HG03095 (cell line): ENCODE measurements at regions not wholly inside any gene's neighbourhood (a gene's known extent, or its start where the extent isn't known, plus 50 kb on each side); places are given as distances from the start of the nearest gene placed in this dataset.

ENCODE experiments used
- ATAC-seq: cut with Tn5 transposase; IDR thresholded peaks from one replicate; pipeline ENCODE4 v1.9.1; 2021; ENCODE audit warnings: moderate library complexity; ENCODE audit not compliant: unreplicated experiment

DNA sequence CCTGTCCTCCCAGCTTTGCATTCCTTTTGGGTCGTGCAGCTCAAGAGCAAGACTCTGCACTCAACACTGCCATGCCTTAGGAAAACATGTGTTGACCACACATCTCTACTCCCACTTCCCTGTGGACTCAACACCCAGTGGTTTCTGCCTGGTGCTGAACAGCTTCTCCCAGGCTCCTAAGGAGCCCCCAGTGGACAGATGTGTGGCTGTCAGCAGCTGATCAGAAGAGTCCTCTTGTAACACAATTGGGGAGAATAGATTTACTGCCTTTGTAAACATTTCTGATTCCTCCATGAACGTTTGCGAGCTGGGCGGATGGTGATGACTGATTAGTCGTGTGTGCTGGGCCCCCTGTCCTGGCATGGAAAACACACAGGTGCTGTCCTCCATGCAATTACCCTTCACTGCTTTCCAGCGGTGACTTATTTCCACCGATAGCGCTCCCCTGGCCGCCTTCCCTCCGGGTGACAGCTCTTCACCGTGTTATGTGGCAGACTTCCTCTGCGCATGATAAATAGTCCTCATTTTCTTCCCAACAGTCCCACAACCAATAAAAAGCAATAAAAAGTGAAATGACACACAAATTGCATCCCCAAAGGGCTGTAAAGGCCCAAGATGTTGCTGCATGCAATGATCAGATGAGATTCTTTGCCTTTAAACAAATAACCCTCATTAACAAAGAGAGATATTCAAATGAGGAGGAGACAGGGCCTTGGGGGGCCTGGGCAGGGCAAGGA is 249.4 kb upstream of the AJAP1 start:
- ATAC-seq, result no peak

DNA sequence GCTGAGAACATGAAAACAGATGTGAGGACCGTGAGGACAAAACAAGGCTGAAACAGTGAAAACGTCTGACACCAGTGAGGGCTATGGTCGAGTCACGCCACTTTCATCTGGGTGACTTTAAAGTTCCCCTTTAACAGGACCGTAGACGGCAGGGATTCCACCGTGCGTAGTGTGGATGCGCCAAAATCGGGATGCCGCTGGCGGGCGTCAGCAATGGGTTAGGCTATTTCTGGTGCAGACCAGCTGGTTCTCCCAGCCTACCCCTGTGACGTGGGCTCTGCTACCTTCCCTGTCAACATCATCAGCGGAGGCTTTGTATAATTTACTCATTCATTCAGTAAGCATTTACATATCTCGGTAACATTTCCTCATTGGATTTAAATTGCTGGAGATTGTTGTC is 246.6 kb upstream of the AJAP1 start:
- no peak for ATAC-seq

DNA sequence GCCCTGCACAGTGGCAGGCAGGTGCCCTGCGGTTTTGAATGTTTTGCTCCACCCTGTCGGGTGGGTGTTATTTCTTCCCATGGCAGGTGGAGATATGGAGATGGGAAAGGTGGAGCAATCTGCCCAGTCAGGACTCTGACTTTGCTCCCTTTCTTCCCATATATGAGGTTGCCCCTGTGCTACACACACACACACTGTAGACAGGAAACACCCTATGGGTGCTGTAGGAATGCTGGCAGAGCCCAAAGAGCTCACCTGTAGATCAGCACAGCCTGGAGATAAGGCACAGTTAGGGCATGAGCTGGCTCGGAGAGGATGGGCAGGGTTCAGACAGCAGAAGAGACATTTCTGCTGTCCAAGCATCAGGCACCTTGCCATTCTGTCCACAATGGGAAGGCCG is 246.0 kb upstream of the AJAP1 start:
- no peak for ATAC-seq

DNA sequence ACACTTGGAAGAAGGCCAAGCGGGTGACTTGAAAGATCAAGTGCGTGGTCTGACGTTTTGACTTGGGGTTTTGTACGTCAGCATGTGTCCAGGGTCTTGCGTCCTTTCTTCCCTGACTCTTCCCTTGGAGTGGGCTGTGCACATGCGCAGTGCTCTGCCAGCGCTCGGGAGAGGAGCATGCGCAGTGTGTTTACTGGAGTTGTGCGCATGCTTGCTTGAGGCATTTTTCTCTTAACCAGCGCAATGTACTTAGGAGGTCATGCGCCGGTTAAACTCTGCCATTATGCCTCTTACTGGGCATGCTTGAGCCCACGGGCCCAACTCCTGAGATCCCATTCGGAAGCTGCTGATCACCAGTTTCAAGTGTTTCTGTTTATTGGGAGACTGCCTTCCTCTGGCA is 242.5 kb upstream of the AJAP1 start:
- ATAC-seq, result no peak

DNA sequence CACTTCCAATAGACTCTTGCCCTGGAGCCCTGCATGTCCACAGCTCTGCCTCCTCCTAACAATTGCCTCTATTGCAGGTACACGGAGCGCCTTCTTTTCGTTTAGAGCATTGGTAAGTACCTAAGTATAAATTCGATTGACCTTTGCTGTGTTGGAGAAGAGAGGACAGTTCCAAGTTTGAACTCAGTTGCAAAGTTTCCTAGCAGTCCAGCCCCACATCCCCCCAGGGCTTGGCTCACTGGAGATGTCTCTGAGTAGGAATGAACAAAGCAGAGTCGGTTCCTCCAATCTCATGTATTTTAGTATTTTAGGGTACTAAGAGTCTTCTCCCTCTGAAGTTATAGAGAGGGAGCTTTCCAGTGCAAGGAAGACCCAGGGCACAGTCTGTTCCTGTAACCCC is 238.9 kb upstream of the AJAP1 start:
- ATAC-seq, result no peak

DNA sequence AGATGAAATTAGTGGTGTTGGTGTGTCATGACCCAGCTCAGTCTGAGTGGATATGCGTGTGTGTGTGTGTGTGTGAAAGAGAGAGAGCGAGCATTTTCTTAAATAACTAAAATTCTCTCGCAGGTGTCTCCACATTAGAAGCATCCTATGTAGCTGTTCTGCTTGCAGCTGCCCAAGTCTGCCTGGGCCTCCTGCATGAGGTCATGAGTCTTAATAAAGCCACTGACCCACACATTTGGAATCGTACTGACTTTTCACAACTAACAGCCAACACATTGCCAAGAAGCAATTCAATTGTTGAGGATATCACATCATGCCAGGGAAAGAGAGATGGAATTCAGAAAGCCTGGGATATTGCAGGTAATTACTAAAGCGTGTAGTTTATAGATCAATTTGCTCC is 238.2 kb upstream of the AJAP1 start:
- ATAC-seq, result no peak

DNA sequence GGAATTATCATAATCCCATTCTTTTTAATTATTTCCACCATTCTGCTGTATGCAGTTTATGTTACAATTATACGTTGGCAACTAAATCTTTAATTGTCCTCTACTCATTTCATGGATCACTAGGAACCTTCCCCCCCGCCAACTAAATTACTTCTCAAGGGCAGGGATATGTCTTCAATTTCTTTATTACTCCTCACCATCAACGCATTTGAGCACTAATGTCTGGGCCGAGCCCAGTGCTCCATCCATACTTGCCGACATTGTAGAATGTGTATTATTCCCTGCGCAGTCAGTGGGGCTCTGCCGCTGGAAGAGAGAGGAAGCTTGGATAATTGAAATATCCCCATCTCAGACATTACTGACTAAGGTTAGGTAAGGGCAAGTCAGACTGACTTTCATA is 236.4 kb upstream of the AJAP1 start:
- no peak for ATAC-seq

DNA sequence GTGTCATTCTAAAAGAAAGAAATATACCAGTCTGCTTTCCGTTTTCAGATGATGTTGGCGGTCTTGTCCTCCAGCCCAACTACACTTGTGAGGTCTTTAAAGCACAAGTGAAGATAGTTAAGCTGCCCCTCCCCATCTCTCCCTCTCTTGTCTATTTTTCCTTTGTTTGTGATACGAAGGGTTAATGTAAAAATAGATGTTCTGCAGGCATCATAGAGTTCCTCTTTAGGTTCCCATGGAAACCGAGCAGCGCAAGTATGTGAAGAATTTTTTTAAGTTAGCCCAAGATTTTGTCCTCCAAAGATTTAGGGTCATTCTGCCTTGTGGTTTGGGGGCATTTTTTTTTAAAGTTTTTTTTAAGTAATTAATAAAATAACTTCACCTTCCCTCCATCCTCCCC is 232.4 kb upstream of the AJAP1 start:
- ATAC-seq, result no peak

DNA sequence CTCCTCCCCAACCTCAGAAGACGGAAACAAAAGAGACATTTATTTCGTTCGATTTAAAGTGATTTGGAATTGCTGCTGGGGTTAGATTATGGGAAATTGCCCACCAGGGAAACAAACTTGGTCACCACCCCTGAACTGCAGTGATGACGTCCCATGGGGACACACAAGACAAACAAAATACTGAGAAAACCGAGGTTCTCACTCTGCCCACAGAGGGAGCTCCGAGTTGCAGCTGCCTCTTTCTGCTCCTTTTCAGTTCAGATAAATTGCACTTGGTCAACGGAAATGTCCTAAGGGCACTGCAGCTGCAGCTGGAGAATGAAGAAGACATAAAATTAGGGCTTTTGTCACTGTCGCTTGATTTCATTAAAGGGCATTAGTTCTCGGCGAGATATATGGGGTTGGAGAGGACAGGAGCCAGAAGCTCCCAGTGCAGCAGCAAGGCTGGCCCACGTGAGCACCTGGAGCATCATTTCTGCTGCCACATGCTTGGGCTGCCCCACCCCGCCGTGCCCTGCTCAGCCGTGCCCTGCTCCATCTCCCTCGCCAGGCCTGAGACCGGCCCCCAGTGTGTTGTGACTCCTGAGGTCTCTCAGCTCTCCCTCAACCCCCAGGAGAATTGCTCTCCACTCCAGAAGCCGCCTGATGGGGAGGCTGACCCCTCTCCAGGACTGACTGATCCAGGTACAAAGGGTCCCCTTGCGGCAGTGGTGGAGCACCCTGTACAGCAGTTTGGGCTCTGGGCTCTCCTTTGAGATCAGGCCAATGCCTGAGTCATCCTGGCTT is 231.7 kb upstream of the AJAP1 start:
- ATAC-seq, result no peak

DNA sequence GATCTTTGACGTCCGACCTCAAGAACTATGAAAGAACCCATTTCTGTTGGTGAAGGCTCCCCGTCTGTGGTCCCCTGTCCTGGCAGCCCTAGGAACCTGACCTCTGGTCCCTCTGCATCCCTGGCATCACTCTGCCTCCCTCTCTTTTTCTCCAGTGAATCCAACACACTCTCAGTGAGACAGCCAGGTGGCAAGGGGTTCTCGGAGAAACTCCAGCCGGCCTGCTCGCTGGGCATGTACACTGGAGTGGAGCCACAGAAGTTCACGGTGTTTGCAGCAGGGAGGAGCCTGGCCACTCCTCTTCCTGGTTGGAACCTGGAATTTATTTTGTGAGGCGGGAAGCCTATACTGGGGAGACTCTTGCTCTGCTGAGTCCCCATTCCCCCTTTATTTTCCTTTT is 230.2 kb upstream of the AJAP1 start:
- no peak for ATAC-seq

DNA sequence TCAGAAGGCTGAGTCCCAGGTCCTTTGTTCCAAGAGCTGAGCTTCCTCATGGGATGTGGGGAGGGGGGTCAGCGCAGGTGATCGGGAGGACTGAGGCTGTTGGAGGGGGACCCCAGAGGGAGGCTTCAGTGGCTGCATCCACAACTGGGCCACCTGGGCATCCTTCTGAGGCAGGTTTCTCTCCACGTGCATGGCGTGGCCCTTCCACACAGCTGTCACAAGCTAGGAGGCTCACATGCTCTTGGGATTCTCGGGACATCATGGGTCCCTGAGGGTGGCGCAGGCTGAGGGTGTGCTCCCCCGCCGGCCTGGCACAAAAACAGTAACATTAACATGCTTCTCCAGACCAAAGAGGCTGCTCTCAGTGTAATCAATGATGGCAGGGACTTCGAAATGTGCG is 229.6 kb upstream of the AJAP1 start:
- ATAC-seq, result no peak

DNA sequence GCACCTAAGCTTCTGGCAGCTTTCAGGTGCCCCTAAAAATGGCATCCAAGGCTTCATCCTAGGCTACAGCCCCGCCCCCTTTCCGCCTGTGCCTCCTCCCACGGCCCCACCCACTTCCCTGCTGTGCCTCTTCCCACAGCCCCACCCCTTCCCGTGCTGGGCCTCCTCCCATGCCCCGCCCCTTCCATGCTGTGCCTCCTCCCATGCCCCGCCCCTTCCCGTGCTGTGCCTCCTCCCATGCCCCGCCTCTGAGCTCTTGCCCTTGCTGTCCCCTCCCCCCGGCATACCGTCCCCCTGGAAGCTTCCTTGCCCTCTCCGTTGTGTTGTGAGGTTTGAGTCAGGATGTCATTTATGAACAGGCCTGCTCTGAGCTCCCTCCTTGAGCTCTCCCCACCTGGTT is 228.5 kb upstream of the AJAP1 start:
- no peak for ATAC-seq

DNA sequence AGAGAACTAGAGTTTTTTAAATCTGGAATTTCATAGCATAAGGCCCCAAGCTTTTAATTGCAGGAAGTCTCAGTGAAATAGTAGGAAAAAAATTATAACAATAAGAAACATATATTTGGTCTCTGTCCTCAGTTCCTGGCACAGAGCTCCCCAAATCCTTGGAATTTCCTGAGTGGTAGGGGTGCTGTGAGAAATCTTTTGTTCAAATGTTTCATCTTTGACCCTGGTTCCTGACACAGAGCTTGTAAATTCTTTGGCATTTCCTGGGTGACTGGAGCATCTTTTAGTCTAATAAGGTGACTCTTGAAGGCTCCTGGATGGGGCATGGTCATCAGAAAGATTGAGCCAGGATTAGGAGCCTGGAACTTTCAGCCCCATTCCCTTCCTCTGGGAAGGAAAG is 225.7 kb upstream of the AJAP1 start:
- no peak for ATAC-seq

DNA sequence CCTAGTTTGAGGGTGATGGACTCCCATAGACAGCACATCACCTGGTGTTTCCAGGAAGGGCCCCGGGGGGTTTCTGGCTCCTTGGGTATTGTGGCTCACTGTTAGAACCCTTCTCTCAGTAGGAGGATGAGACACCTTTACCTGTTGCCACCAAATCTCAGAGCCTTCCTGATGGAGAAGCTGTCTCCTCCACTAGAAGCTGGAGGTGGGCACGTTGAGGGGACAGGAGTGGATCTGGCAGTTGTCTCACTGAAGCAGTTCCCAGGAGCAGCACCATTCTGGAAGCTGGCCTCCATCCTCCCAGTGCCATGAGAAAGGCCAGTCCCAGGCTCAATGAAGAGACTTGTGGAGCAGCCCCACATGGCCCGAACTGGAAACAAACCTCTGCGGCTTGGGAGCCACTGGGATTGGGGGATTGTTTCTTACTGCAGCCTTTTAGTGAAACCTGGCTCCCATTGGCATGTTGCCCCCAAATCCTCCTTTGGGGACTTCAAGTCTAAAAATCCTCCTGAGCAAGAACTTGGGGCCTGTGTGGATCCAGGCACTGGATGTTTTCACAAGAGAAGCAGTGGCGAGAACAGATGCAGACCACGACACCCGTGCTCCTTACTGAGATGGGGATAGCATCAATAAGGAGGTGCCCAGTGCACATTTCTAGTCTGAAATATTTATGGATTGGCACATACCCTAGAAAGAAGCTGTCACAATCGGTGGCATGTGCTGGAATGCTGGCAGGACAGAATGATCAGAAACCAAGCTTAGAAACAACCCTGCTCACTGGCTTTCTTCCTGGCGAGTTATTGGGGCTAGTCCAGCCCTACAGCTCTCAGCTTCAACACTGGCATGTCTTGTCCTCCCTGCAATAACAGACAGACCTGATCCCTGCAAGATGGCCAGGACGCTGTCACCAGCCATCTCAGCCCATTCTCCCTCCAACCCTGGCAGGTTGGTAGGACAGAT is 223.7 kb upstream of the AJAP1 start:
- no peak for ATAC-seq

DNA sequence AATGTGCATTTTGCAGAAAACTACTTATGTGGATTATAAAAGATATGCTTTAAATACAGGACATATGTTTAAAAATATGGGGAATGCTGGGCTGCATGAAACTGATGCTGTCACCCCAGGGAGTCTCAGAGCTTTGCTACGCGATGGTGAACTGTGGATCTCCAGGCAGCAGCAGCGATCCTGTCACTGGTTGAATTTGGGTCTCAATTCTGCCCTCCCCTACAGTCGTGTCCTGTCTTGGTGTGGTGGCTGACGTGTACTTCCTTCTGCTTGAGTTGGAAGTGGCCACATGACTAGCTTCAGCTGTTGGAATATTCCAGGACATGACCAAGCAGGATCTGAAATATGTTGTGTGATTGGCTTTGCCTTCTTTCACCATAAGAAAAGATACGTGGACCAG is 222.9 kb upstream of the AJAP1 start:
- ATAC-seq, result no peak

DNA sequence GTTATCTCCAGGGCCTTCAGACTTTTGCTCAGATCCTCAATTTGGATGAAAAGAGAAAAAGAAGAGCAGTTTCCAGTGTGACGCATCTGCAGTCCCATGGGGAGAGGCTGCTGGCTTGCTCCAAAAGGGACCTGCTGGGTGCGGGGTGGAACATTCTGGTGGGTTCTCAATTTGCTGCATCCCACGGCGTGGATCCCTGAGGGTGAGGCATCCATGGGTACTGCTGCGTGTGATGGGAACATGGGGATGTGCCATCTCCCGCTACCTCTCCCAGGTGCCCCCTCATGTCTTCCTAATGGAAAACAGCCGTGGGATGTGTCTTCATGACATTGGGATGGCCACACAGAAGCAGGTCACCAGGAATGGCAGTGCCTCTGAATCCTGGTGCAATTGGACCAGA is 221.3 kb upstream of the AJAP1 start:
- no peak for ATAC-seq

DNA sequence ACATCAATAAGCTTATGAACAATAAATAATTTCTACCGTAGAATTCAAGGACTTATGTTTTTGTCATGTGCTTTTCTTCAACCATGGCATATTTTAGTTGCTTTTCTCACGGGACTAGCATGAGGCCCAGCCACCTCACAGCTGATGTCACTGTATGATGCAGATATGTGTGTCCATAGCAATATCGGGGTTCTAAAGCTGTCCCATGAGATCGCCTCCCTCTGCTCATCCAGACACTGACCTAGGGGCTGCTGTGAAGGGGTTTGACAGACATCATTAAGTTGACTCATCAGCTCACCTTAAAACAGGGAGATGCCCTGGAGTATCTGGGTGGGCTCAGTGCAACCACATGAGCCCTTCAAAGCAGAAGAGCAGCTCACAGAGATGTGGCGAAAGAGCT is 210.3 kb upstream of the AJAP1 start:
- no peak for ATAC-seq

DNA sequence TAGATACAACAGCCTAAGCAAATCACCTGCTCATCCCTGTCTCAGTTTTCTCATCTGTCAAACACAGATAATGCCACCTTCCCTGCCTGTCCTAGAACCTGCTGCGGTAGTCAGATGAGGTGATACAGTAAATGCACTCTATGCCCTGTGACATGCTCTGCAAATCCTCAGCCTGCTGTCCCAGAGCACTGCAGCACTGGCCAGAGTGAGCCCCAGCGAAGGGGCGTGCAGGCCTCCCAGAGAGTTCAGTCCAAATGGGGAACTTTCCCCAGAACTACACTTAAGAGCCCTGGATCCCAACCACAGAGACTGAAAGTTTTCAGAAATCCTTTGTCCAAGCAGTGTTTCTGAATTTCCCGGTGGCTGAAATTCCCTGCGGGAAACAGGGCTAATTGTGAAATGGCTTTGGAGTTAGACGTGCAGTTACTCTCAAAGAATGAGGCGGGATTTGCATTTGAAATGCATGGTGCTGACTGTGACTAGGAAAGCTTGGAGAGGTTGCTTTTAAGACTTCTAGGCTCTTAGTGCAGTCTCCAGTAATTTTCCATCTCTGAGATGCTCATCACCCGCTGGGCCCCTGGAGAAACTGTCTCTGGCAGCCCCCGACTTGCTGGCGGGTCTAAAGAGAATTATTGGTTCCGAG is 206.5 kb upstream of the AJAP1 start:
- no peak for ATAC-seq

DNA sequence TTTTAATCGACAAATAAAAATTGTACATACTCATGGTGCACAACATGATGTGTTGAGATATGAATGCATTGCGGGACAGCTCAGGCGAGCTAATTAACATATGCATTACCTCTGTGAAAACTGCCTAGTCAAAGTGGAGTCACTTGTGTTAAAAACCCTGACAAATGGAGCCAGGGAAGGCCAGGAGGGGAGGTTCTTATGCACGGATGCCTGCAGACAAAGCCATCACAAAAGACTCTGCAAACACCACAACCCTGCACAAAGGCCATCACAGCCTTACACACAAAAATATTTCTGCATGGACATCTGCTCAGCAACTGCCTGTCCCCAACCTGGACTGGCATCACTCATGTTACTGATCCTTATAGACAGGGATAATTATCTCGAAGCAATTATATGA is 204.4 kb upstream of the AJAP1 start:
- no peak for ATAC-seq

DNA sequence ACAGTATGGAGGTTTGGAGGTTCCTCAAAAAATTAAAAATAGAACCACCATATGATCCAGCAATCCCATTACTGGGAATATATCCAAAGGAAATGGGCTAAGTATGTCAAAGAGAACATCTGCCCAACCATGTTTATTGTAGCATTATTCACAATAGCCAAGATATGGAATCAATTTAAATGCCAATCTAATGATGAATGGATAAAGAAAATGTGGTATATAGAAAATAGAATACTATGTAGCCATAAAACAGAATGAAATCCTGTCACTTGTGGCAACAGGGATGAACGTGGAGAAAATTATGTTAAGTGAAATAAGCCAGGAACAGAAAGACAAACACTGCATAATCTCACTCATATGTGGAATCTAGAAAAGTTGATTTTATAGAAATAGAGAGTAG is 201.7 kb upstream of the AJAP1 start:
- ATAC-seq, result no peak

DNA sequence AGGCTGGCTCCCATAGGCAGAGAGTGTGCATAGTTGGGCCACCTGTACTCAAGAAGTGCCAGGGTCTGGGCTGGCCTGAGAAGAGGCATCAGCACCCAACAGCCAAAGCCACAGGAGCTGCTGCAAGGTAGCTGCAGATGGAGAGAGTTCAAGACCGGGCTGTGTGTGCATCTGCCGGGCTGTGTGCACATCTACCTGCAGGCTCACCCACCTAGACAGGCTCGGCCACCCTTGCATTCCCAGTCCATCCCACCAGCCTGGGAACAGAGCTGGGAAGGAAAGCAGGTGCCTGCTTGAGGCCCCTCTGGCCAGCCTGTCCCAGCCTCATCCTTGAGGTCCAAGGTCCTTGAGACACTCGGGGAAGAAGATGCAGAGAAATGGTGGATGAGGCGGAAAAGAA is 194.4 kb upstream of the AJAP1 start:
- ATAC-seq, result no peak
